Prostate gland (tissue), 2 donors: ENCODE measurements at regions not wholly inside any gene's neighbourhood (a gene's known extent, or its start where the extent isn't known, plus 50 kb on each side); places are given as distances from the start of the nearest gene placed in this dataset.

Experiments used
- DNase-seq: peaks from one replicate; pipeline ENCODE4 v3.0.0-alpha.2; 2019; ENCODE audit warnings: low spot score
- H3K27ac ChIP-seq, 2 donors: fragments of 200-600 bp; sonication (generic); 2 replicates each; pipeline ENCODE4 v1.5.1; 2017 to 2019
- H3K27me3 ChIP-seq: fragments of 200-600 bp; sonication (generic); replicated peaks from 2 replicates; pipeline ENCODE4 v1.5.1; 2019; ENCODE audit not compliant: insufficient read depth
- H3K36me3 ChIP-seq, 2 donors: fragments of 200-600 bp; sonication (generic); 1 replicate in 1 of 2; 2 replicates in 1 of 2; pipeline versions ENCODE4 v1.5.1 to v1.8.1; 2017 to 2019
- H3K4me1 ChIP-seq: fragments of 200-600 bp; sonication (generic); replicated peaks from 2 replicates; pipeline ENCODE4 v1.5.1; 2019
- H3K4me3 ChIP-seq, 2 donors: fragments of 200-600 bp; sonication (generic); 2 replicates each; pipeline ENCODE4 v1.5.1; 2017 to 2019
- H3K9me3 ChIP-seq: fragments of 200-600 bp; sonication (generic); 2 replicates; pipeline ENCODE4 v1.5.1; 2017
- POLR2A ChIP-seq: fragments of 450-650 bp; IDR thresholded peaks from one replicate; pipeline ENCODE4 v1.6.1; 2016; ENCODE audit warnings: antibody characterized with exemption, mild to moderate bottlenecking
- POLR2AphosphoS5 ChIP-seq: sonication (generic); formaldehyde crosslinking; IDR thresholded peaks from one replicate; pipeline ENCODE4 v1.6.1; 2017; ENCODE audit warnings: antibody characterized with exemption
- WGBS: methylation state at CpG from one replicate; pipeline ENCODE4 v1.1.5; 2018; 5-methylcytosine and 5-hydroxymethylcytosine counted together
- intact Hi-C: fragments of 100-400 bp; cut with DNase I; formaldehyde crosslinking; loops from one replicate; pipeline ENCODE4 v1.14.2; 2022
- small RNA-seq, 2 donors: library from RNA; depleted of rRNA; stranded (forward); fragments of <200 nt; gene quantifications; one replicate each; pipeline ENCODE3, GENCODE V24; 2016
- TF ChIP-seq, protein P1 (sequence below), 4 experiments: fragments of 200-600 bp in 2 of 4; fragments of 450-650 bp in 2 of 4; sonication (generic) in 2 of 4; IDR thresholded peaks; 1 replicate in 3 of 4; 2 replicates in 1 of 4; pipeline ENCODE4 v1.5.1; 2016 to 2019; ENCODE audit warnings: antibody characterized with exemption in 4 of 4, mild to moderate bottlenecking in 2 of 4, moderate library complexity in 2 of 4

DNA sequence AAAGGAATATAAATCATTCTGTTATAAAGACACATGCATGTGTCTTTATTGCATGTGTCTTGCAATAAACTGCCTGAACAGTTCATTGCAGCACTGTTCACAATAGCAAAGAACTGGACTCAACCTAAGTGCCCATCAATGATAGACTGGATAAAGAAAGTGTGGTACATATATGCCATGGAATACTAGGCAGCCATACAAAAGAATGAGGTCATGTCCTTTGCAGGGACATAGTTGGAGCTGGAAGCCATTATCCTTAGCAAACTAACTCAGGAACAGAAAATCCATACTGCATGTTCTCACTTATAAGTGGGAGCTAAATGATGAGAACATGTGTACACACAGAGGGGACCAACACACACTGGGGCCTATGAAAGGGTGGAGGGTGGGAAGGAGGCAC is 63.7 kb upstream of the CHD1 start:
- H3K27me3 ChIP-seq = no peaks in the 10 kb centered on the region
- no peak for DNase-seq
- no peak for TF ChIP-seq POLR2A
- no peak for TF ChIP-seq POLR2AphosphoS5
- TF ChIP-seq, protein P1, sequence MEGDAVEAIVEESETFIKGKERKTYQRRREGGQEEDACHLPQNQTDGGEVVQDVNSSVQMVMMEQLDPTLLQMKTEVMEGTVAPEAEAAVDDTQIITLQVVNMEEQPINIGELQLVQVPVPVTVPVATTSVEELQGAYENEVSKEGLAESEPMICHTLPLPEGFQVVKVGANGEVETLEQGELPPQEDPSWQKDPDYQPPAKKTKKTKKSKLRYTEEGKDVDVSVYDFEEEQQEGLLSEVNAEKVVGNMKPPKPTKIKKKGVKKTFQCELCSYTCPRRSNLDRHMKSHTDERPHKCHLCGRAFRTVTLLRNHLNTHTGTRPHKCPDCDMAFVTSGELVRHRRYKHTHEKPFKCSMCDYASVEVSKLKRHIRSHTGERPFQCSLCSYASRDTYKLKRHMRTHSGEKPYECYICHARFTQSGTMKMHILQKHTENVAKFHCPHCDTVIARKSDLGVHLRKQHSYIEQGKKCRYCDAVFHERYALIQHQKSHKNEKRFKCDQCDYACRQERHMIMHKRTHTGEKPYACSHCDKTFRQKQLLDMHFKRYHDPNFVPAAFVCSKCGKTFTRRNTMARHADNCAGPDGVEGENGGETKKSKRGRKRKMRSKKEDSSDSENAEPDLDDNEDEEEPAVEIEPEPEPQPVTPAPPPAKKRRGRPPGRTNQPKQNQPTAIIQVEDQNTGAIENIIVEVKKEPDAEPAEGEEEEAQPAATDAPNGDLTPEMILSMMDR (IDR thresholded peaks at IDR 0.05) = no peak
- H3K4me1 ChIP-seq = no peaks in the 10 kb centered on the region
- H3K27ac ChIP-seq = no peak overlapping the region
- intact Hi-C loops = no loop called here
- H3K4me3 ChIP-seq = no peak overlapping the region
- no peaks in the 10 kb centered on the region for H3K9me3 ChIP-seq
- H3K36me3 ChIP-seq = no peaks in the 10 kb centered on the region

DNA sequence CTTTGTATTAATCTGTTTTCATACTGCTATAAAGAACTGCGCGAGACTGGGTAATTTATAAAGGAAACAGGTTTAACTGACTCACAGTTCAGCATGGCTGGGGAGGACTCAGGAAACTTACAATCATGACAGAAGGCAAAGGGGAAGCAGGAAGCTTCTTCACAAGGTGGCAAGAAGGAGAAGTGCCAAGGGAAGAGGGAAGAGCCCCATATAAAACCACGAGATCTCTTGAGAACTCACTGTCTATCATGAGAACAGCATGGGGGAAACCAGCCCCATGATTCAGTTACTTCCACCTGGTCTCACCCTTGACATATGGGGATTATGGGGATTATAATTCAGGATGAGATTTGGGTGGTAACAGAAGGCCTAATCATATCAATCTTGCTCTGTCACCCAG is 60.9 kb upstream of the CHD1 start:
- 72% methylated on average over 3 of the region's 3 CpGs for WGBS
- intact Hi-C loops = no loop called here
- Histone ChIP-seq H3K27me3 (no peaks in the 10 kb centered on the region), H3K4me3 (no peak overlapping the region), H3K4me1 (no peaks in the 10 kb centered on the region), H3K9me3 (no peaks in the 10 kb centered on the region), H3K27ac (no peak overlapping the region), H3K36me3 (no peaks in the 10 kb centered on the region)
- TF ChIP-seq POLR2A (no peak), POLR2AphosphoS5 (no peak)
- TF ChIP-seq, protein P1 (IDR thresholded peaks at IDR 0.05) = no peak
- no peak for DNase-seq

DNA sequence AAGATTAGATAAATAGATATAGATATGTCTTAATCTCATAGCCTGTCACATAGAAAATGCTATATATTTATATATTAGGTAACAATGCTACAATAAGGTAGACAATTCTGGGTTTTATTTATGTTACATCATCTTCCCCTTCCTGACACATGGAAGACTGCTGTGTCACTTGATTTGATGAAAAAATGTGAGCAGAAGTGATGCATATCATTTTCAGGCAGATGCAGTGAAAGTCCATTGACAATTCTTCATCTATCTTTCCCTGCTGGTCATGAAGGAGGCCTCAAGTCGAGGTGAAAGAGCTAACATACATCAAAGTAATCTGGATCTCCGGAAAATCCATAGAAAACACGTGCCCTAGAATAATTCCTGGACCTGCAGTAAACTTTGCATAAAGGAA is 57.8 kb upstream of the CHD1 start:
- no peaks in the 10 kb centered on the region for H3K9me3 ChIP-seq
- intact Hi-C loops = no loop called here
- 85% methylated on average over 3 of the region's 3 CpGs for WGBS
- no peaks in the 10 kb centered on the region for H3K27me3 ChIP-seq
- no peak for TF ChIP-seq POLR2AphosphoS5
- H3K36me3 ChIP-seq = no peaks in the 10 kb centered on the region
- no peak overlapping the region for H3K4me3 ChIP-seq
- no peak for DNase-seq
- H3K4me1 ChIP-seq = no peaks in the 10 kb centered on the region
- no peak overlapping the region for H3K27ac ChIP-seq

DNA sequence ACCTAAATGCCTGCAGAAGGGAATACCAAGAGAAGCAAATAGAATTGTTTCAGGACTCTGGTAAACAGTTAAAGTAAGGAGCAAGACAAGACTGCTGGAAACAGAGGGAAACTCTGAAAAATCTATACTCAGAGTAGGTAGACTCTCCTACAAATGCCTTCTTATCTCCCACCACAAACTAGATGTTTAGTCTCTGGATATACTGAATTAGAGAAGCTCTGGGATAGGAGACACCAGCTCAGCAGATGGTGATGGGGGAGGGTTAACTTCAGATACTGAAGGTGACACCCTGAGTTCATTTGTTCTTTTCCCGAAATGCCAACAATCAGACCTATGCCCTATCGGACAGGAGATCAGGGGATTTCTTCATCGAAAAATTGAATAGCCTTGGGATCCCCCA is 54.1 kb upstream of the CHD1 start:
- intact Hi-C loops = no loop called here
- WGBS = 88% methylated on average over 3 of the region's 3 CpGs
- Histone ChIP-seq H3K9me3 (no peaks in the 10 kb centered on the region), H3K4me1 (no peaks in the 10 kb centered on the region), H3K36me3 (no peaks in the 10 kb centered on the region), H3K27me3 (no peaks in the 10 kb centered on the region), H3K27ac (no peak overlapping the region), H3K4me3 (no peak overlapping the region)
- no peak for TF ChIP-seq POLR2AphosphoS5
- no peak for TF ChIP-seq POLR2A
- TF ChIP-seq, protein P1 (IDR thresholded peaks at IDR 0.05) = no peak
- no peak for DNase-seq

Small RNA genes lying in the stretch of these regions (small RNA-seq; reads per million reads assigned to genes)
- gene MTND4LP5 (0 reads per million in 2 donors), gene RF00019 (0 reads per million in 2 donors), gene RNU6-1119P (0 reads per million in 2 donors)
